ENCODE measurements at regions not wholly inside any gene's neighbourhood (a gene's known extent, or its start where the extent isn't known, plus 50 kb on each side); places are given as distances from the start of the nearest gene placed in this dataset.

- H3K36me3 ChIP-seq (ENCODE audit: low read depth), result no peaks in the 10 kb centered on the region
- intact Hi-C loops (cut with DNase I, micrococcal nuclease), result no loop called here
- no peak for TF ChIP-seq CTCF (IDR thresholded peaks at IDR 0.05)
- no peak for ATAC-seq
- no peaks in the 10 kb centered on the region for H3K4me1 ChIP-seq (ENCODE audit: low read depth)
- no peak overlapping the region for H3K4me3 ChIP-seq
- H3K9me3 ChIP-seq, result peaks cover 19% of the 10 kb centered on the region
- no peak for DNase-seq
Measured at GRCh38 chr16:58937661-58938060, 203.5 kb upstream of the GOT2 start.

- Histone ChIP-seq H3K36me3 (ENCODE audit: low read depth) (no peaks in the 10 kb centered on the region), H3K4me1 (ENCODE audit: low read depth) (no peaks in the 10 kb centered on the region), H3K4me3 (no peak overlapping the region), H3K9me3 (peaks cover 33% of the 10 kb centered on the region)
- DNase-seq (no peak), ATAC-seq (no peak)
- TF ChIP-seq CTCF (IDR thresholded peaks at IDR 0.05), result no peak
- intact Hi-C loops (cut with DNase I, micrococcal nuclease), result no loop called here
Measured at GRCh38 chr16:58933186-58933585, 199.1 kb upstream of the GOT2 start.

DNA sequence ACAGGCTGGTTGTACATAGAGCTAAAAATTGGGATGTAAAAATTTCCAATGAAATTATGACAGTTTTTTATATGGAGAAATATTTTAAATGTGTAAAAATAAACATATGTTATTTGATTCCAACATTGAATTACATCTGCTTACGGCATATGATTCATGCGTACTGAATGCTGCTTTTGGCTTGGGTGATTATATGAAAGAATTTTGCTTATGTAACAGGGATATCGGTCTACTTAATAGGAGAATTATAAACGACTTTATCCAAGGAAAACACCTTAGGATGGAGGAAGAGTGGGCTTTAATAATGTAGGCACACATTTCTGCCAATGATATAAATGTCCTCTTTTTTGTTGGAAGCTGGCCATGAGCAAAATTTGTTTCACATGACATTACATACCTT, 197.3 kb upstream of the GOT2 start:
- no peak overlapping the region for H3K4me3 ChIP-seq
- TF ChIP-seq CTCF (IDR thresholded peaks at IDR 0.05), result no peak
- H3K4me1 ChIP-seq (ENCODE audit: low read depth), result no peaks in the 10 kb centered on the region
- peaks cover 33% of the 10 kb centered on the region for H3K9me3 ChIP-seq
- ATAC-seq, result no peak
- intact Hi-C loops (cut with DNase I, micrococcal nuclease), result no loop called here
- H3K36me3 ChIP-seq (ENCODE audit: low read depth), result no peaks in the 10 kb centered on the region
- DNase-seq, result no peak

GRCh38 chr16:58923094-58923493, 189.0 kb upstream of the GOT2 start:
- no peak overlapping the region for H3K4me3 ChIP-seq
- TF ChIP-seq CTCF (IDR thresholded peaks at IDR 0.05), result no peak
- ATAC-seq (no peak), DNase-seq (no peak)
- H3K9me3 ChIP-seq, result peaks cover 24% of the 10 kb centered on the region
- H3K36me3 ChIP-seq (ENCODE audit: low read depth), result no peaks in the 10 kb centered on the region
- intact Hi-C loops (cut with DNase I, micrococcal nuclease), result no loop called here
- H3K4me1 ChIP-seq (ENCODE audit: low read depth), result no peaks in the 10 kb centered on the region

DNA sequence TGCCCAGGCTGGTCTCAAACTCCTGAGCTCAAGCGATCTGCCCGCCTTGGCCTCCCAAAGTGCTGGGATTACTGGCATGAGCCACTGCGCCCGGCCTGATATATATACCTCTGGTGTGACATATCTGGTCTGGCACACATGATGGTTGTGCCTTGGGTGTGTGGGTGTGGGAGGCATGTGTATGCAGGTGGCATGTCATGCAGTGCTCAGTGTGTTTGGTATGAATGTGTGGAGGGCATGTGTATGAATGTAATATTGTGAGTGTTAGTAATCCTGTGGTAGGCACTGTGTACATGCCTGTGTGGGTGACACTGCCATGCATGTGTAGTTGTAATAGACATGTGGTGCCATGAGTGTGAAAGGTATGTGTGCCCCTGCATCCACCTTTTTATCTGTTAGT, 179.3 kb upstream of the GOT2 start:
- DNase-seq, result no peak
- no peak for ATAC-seq
- Histone ChIP-seq H3K9me3 (peaks cover 16% of the 10 kb centered on the region), H3K4me3 (no peak overlapping the region), H3K36me3 (ENCODE audit: low read depth) (no peaks in the 10 kb centered on the region), H3K4me1 (ENCODE audit: low read depth) (no peaks in the 10 kb centered on the region)
- TF ChIP-seq CTCF (IDR thresholded peaks at IDR 0.05), result no peak
- intact Hi-C loops (cut with DNase I, micrococcal nuclease), result no loop called here

GRCh38 chr16:58912571-58912970, 178.5 kb upstream of the GOT2 start:
- Histone ChIP-seq H3K4me1 (ENCODE audit: low read depth) (no peaks in the 10 kb centered on the region), H3K4me3 (no peak overlapping the region), H3K36me3 (ENCODE audit: low read depth) (no peaks in the 10 kb centered on the region), H3K9me3 (peaks cover 14% of the 10 kb centered on the region)
- intact Hi-C loops (cut with DNase I, micrococcal nuclease), result no loop called here
- DNase-seq (no peak), ATAC-seq (no peak)
- no peak for TF ChIP-seq CTCF (IDR thresholded peaks at IDR 0.05)

Data from mucosa of descending colon (tissue), 3 donors.